Dermis microvascular lymphatic vessel endothelial cell (primary cell): ENCODE measurements at regions not wholly inside any gene's neighbourhood (a gene's known extent, or its start where the extent isn't known, plus 50 kb on each side); places are given as distances from the start of the nearest gene placed in this dataset.

Experiments
- DNase-seq, 2 donors: peaks; one replicate each; pipeline versions ENCODE4 v3.0.0 to v3.0.0-alpha.2; 2010; ENCODE audit warnings: low read depth in 2 of 2

- no peak for DNase-seq
These were observed 146.9 kb downstream of the TFEC start for GRCh38 chr7:115883629-115884028.

- DNase-seq = no peak
These were observed 149.1 kb downstream of the TFEC start for GRCh38 chr7:115881476-115881875.

- DNase-seq = no peak
These were observed 151.4 kb downstream of the TFEC start for GRCh38 chr7:115879171-115879570.

- no peak for DNase-seq
These were observed 160.8 kb downstream of the TFEC start for GRCh38 chr7:115869801-115870200.

GRCh38 chr7:115869190-115869589, 161.4 kb downstream of the TFEC start:
- DNase-seq = peak in 1 of 2 donors; percentile 1

- DNase-seq = no peak
These were observed 162.2 kb downstream of the TFEC start for GRCh38 chr7:115868369-115868768.

GRCh38 chr7:115864082-115864481, 166.5 kb downstream of the TFEC start:
- no peak for DNase-seq

- DNase-seq = peak; percentile 34 to 68
These were observed 179.3 kb downstream of the TFEC start for GRCh38 chr7:115851291-115851690.

- DNase-seq = no peak
These were observed 179.8 kb downstream of the TFEC start for GRCh38 chr7:115850774-115851173.

GRCh38 chr7:115844857-115845256, 185.7 kb downstream of the TFEC start:
- DNase-seq = peak in 1 of 2 donors; percentile 6

GRCh38 chr7:115840702-115841101, 189.9 kb downstream of the TFEC start:
- DNase-seq = no peak

GRCh38 chr7:115838829-115839228, 191.7 kb downstream of the TFEC start:
- no peak for DNase-seq

- no peak for DNase-seq
These were observed 199.2 kb downstream of the TFEC start for GRCh38 chr7:115831371-115831770.

GRCh38 chr7:115827305-115828045, 203.1 kb downstream of the TFEC start:
- no peak for DNase-seq

- DNase-seq = no peak
These were observed 205.0 kb downstream of the TFEC start for GRCh38 chr7:115825456-115826115.

- DNase-seq = no peak
These were observed 207.8 kb downstream of the TFEC start for GRCh38 chr7:115822801-115823200.

- DNase-seq = no peak
These were observed 208.2 kb downstream of the TFEC start for GRCh38 chr7:115822380-115822779.

- no peak for DNase-seq
These were observed 214.1 kb downstream of the TFEC start for GRCh38 chr7:115816318-115816974.

GRCh38 chr7:115812794-115813193, 217.8 kb downstream of the TFEC start:
- DNase-seq = no peak

- peak in 1 of 2 donors; percentile 24 for DNase-seq
These were observed 225.1 kb downstream of the TFEC start for GRCh38 chr7:115805458-115805857.

GRCh38 chr7:115802415-115802814, 228.1 kb downstream of the TFEC start:
- DNase-seq = no peak

GRCh38 chr7:115799430-115799829, 231.1 kb downstream of the TFEC start:
- DNase-seq = no peak
